DOHH2 (cell line): ENCODE measurements at regions not wholly inside any gene's neighbourhood (a gene's known extent, or its start where the extent isn't known, plus 50 kb on each side); places are given as distances from the start of the nearest gene placed in this dataset.

Experiments
- EZH2phosphoT487 ChIP-seq: fragments of 200-600 bp; sonication (generic); IDR thresholded peaks from 2 replicates; pipeline ENCODE4 v1.6.1; 2017; ENCODE audit warnings: borderline replicate concordance, mild to moderate bottlenecking, antibody characterized with exemption, low read length, moderate library complexity, mixed read lengths
- TF ChIP-seq, protein P1 (sequence below): fragments of 200-600 bp; sonication (generic); IDR thresholded peaks from one replicate; pipeline ENCODE4 v1.5.1; 2014; ENCODE audit warnings: antibody characterized with exemption, mild to moderate bottlenecking, low read depth, low read length; ENCODE audit not compliant: poor library complexity, severe bottlenecking

GRCh38 chr7:152911226-152911560 lies 151.6 kb downstream of the ACTR3B start:
- TF ChIP-seq, protein P1, sequence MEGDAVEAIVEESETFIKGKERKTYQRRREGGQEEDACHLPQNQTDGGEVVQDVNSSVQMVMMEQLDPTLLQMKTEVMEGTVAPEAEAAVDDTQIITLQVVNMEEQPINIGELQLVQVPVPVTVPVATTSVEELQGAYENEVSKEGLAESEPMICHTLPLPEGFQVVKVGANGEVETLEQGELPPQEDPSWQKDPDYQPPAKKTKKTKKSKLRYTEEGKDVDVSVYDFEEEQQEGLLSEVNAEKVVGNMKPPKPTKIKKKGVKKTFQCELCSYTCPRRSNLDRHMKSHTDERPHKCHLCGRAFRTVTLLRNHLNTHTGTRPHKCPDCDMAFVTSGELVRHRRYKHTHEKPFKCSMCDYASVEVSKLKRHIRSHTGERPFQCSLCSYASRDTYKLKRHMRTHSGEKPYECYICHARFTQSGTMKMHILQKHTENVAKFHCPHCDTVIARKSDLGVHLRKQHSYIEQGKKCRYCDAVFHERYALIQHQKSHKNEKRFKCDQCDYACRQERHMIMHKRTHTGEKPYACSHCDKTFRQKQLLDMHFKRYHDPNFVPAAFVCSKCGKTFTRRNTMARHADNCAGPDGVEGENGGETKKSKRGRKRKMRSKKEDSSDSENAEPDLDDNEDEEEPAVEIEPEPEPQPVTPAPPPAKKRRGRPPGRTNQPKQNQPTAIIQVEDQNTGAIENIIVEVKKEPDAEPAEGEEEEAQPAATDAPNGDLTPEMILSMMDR = no peak
- TF ChIP-seq EZH2phosphoT487 = no peak
